CD14-positive monocyte (primary cell): ENCODE measurements at regions not wholly inside any gene's neighbourhood (a gene's known extent, or its start where the extent isn't known, plus 50 kb on each side); places are given as distances from the start of the nearest gene placed in this dataset.

ENCODE experiments used
- DNase-seq, 3 donors: peaks; one replicate each; pipeline ENCODE4 v3.0.0-alpha.2; 2011 to 2022
- H2AFZ ChIP-seq: 2 replicates; pipeline ENCODE4 v1.6.0; 2012; ENCODE audit warnings: mild to moderate bottlenecking, low read depth, low read length, inconsistent platforms; ENCODE audit not compliant: insufficient read depth, poor library complexity, severe bottlenecking
- H3K27ac ChIP-seq, 2 donors: 1 replicate in 1 of 2; 2 replicates in 1 of 2; pipeline ENCODE4 v1.5.1; 2012 to 2013; ENCODE audit warnings: low read length in 2 of 2, control low read depth in 1 of 2, inconsistent platforms in 1 of 2, low read depth in 1 of 2, mild to moderate bottlenecking in 1 of 2
- H3K27me3 ChIP-seq, 2 donors: one replicate each; pipeline versions ENCODE4 v1.6.0 to v1.6.1; 2011 to 2013; ENCODE audit warnings: low read length in 2 of 2; ENCODE audit not compliant: control insufficient read depth in 2 of 2, insufficient read depth in 2 of 2
- H3K36me3 ChIP-seq, 2 donors: replicated peaks in 1 of 2; 1 replicate in 1 of 2; 2 replicates in 1 of 2; pipeline versions ENCODE4 v1.5.1 to v1.6.1; 2012 to 2013; ENCODE audit warnings: low read length in 2 of 2, control low read depth in 1 of 2, inconsistent platforms in 1 of 2, mild to moderate bottlenecking in 1 of 2; ENCODE audit not compliant: insufficient read depth in 2 of 2, control insufficient read depth in 1 of 2
- H3K4me1 ChIP-seq, 2 donors: 1 replicate in 1 of 2; 2 replicates in 1 of 2; pipeline versions ENCODE4 v1.5.1 to v1.6.1; 2012 to 2013; ENCODE audit warnings: low read length in 2 of 2, control low read depth in 1 of 2, inconsistent platforms in 1 of 2, mild to moderate bottlenecking in 1 of 2, moderate library complexity in 1 of 2; ENCODE audit not compliant: insufficient read depth in 2 of 2, control insufficient read depth in 1 of 2
- H3K4me2 ChIP-seq: replicated peaks from 2 replicates; pipeline ENCODE3; 2012; ENCODE audit warnings: low read length, moderate library complexity, mild to moderate bottlenecking; ENCODE audit not compliant: poor library complexity, severe bottlenecking; ENCODE audit errors: extremely low read depth
- H3K4me3 ChIP-seq, 3 experiments: fragments of 200-600 bp in 1 of 3; sonication (generic) in 1 of 3; replicated peaks in 1 of 3; 1 replicate in 2 of 3; 2 replicates in 1 of 3; pipeline ENCODE4 v1.5.1; 2011 to 2013; ENCODE audit warnings: low read length in 3 of 3, mild to moderate bottlenecking in 3 of 3, control low read depth in 2 of 3, low read depth in 2 of 3, inconsistent platforms in 1 of 3, moderate library complexity in 1 of 3
- H3K79me2 ChIP-seq: 2 replicates; pipeline ENCODE4 v1.6.0; 2012; ENCODE audit warnings: mild to moderate bottlenecking, control low read depth, inconsistent platforms, low read length, moderate library complexity; ENCODE audit not compliant: insufficient read depth
- H3K9ac ChIP-seq: 2 replicates; pipeline ENCODE4 v1.6.0; 2017; ENCODE audit warnings: low read length, mild to moderate bottlenecking; ENCODE audit not compliant: insufficient read depth, poor library complexity, severe bottlenecking
- H3K9me3 ChIP-seq, 2 donors: replicated peaks in 1 of 2; 1 replicate in 1 of 2; 2 replicates in 1 of 2; pipeline versions ENCODE4 v1.5.1 to v1.6.1; 2012 to 2013; ENCODE audit warnings: low read length in 2 of 2, control low read depth in 1 of 2; ENCODE audit not compliant: control insufficient read depth in 1 of 2, insufficient read depth in 1 of 2
- H4K20me1 ChIP-seq: 2 replicates; pipeline ENCODE4 v1.6.0; 2012; ENCODE audit warnings: mild to moderate bottlenecking, low read length, control low read depth, moderate library complexity; ENCODE audit not compliant: insufficient read depth
- H3K27ac Mint-ChIP-seq, 7 donors: one replicate each; pipeline ENCODE4 v1.8.0; 2020; ENCODE audit warnings: mild to moderate bottlenecking in 7 of 7, mixed read lengths in 7 of 7, moderate library complexity in 6 of 7, inconsistent platforms in 2 of 7
- H3K27me3 Mint-ChIP-seq, 3 donors: one replicate each; pipeline ENCODE4 v1.8.0; 2021 to 2022; ENCODE audit warnings: low read depth in 3 of 3, mild to moderate bottlenecking in 3 of 3, mixed read lengths in 3 of 3, moderate library complexity in 3 of 3, inconsistent platforms in 1 of 3
- H3K36me3 Mint-ChIP-seq, 2 donors: one replicate each; pipeline ENCODE4 v1.8.0; 2020; ENCODE audit warnings: mixed read lengths in 2 of 2, inconsistent platforms in 1 of 2, mild to moderate bottlenecking in 1 of 2
- H3K4me1 Mint-ChIP-seq: one replicate; pipeline ENCODE4 v1.8.0; 2020; ENCODE audit warnings: mild to moderate bottlenecking, mixed read lengths
- H3K4me3 Mint-ChIP-seq, 2 donors: one replicate each; pipeline ENCODE4 v1.8.0; 2020; ENCODE audit warnings: mild to moderate bottlenecking in 2 of 2, mixed read lengths in 2 of 2, moderate library complexity in 1 of 2
- H3K9me3 Mint-ChIP-seq, 7 donors: one replicate each; pipeline ENCODE4 v1.8.0; 2020 to 2022; ENCODE audit warnings: mixed read lengths in 7 of 7, mild to moderate bottlenecking in 6 of 7, moderate library complexity in 6 of 7, inconsistent platforms in 2 of 7
- WGBS: methylation state at CpG from one replicate; pipeline ENCODE4 v1.1.5; 2013; ENCODE audit warnings: missing lambda C conversion rate; ENCODE audit not compliant: insufficient coverage; 5-methylcytosine and 5-hydroxymethylcytosine counted together
- intact Hi-C, 2 donors: fragments of 100-400 bp; cut with micrococcal nuclease; formaldehyde crosslinking; loops; one replicate each; pipeline versions ENCODE4 v1.15.0 to v1.15.1; 2023
- TF ChIP-seq, protein P1 (sequence below): fragments of 200-600 bp; IDR thresholded peaks from one replicate; pipeline ENCODE4 v1.8.0; 2022; ENCODE audit warnings: antibody characterized with exemption, mild to moderate bottlenecking

DNA sequence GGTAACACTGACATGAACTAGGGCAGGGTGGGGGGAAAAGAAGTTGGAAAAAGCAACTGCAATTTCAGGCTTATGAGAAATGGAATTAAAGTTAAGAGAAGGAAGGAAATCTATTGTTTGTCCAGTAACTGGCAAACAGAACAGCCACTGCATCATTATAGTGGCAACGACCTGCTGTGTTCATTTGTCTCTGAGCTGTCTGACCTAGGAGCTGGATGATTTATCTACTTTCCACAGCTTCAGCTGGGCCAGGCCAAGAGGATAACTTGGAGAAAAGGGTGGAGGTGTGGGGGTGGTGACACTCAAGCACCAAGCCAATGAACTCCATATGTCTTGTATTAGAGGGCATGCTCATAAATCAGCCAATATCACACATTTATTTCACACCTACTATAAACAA lies 291.5 kb upstream of the KLHL29 start:
- peaks cover 0 to 5% (median 4%) of the 10 kb centered on the region in 7 donors for H3K9me3 Mint-ChIP-seq
- Histone ChIP-seq H3K27me3 (no peaks in the 10 kb centered on the region), H3K4me2 (no peak overlapping the region), H3K27ac (no peak overlapping the region), H3K4me1 (no peaks in the 10 kb centered on the region), H4K20me1 (no peaks in the 10 kb centered on the region), H3K9ac (no peak overlapping the region), H3K36me3 (no peaks in the 10 kb centered on the region), H3K4me3 (no peak overlapping the region), H3K79me2 (no peaks in the 10 kb centered on the region), H3K9me3 (peaks cover 8 to 14% of the 10 kb centered on the region in 2 donors), H2AFZ (no peak overlapping the region)
- DNase-seq, result no peak
- WGBS, result 40% methylated on average over 1 of the region's 1 CpG
- no peaks in the 10 kb centered on the region for H3K4me1 Mint-ChIP-seq
- TF ChIP-seq, protein P1, sequence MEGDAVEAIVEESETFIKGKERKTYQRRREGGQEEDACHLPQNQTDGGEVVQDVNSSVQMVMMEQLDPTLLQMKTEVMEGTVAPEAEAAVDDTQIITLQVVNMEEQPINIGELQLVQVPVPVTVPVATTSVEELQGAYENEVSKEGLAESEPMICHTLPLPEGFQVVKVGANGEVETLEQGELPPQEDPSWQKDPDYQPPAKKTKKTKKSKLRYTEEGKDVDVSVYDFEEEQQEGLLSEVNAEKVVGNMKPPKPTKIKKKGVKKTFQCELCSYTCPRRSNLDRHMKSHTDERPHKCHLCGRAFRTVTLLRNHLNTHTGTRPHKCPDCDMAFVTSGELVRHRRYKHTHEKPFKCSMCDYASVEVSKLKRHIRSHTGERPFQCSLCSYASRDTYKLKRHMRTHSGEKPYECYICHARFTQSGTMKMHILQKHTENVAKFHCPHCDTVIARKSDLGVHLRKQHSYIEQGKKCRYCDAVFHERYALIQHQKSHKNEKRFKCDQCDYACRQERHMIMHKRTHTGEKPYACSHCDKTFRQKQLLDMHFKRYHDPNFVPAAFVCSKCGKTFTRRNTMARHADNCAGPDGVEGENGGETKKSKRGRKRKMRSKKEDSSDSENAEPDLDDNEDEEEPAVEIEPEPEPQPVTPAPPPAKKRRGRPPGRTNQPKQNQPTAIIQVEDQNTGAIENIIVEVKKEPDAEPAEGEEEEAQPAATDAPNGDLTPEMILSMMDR, result no peak
- intact Hi-C loops, result no loop called here
- H3K4me3 Mint-ChIP-seq, result no peak overlapping the region
- H3K36me3 Mint-ChIP-seq, result no peaks in the 10 kb centered on the region
- no peak overlapping the region for H3K27ac Mint-ChIP-seq
- no peaks in the 10 kb centered on the region for H3K27me3 Mint-ChIP-seq

DNA sequence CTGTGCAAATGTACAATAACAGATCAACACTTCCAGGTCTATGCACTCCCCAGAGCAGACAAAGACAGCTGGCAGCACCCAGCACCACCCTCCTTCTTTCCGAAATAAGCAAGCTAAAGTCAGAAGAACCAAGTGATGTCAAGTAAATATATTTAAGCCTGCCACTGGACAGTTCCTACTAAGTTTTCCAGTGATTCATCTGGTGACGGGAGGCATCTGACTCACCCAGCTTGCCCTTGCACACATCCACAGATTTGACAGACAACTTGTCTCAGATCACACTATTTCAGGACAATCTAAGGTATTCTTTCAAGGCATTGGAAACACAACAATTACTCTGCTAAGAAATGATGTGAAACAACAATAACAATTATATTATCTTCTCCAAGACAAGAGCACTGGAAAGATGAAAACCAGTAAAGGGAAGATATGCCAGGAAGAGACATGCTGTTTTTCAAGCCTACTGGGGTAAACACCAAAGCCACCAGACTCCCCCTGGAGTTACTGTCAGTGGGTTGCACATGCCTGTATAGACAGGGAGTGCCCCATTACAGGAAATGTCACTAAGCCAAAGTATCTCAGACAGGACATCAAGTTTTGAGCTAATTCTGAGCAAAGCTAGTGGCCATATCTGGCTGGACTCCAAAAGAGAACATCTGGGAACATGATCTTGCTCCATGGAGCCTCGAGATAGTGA lies 287.9 kb upstream of the KLHL29 start:
- H3K36me3 Mint-ChIP-seq, result no peaks in the 10 kb centered on the region
- Histone ChIP-seq H3K4me2 (no peak overlapping the region), H3K27me3 (no peaks in the 10 kb centered on the region), H3K4me3 (no peak overlapping the region), H3K36me3 (no peaks in the 10 kb centered on the region), H3K9me3 (no peaks in the 10 kb centered on the region), H3K9ac (no peak overlapping the region), H4K20me1 (no peaks in the 10 kb centered on the region), H2AFZ (no peak overlapping the region), H3K79me2 (no peaks in the 10 kb centered on the region), H3K27ac (no peak overlapping the region), H3K4me1 (no peaks in the 10 kb centered on the region)
- TF ChIP-seq, protein P1, result no peak
- H3K4me1 Mint-ChIP-seq, result no peaks in the 10 kb centered on the region
- 57% methylated on average over 2 of the region's 3 CpGs for WGBS
- DNase-seq, result no peak
- H3K4me3 Mint-ChIP-seq, result no peak overlapping the region
- H3K27me3 Mint-ChIP-seq, result no peaks in the 10 kb centered on the region
- H3K9me3 Mint-ChIP-seq, result peaks cover 0 to 4% (median 2%) of the 10 kb centered on the region in 7 donors
- intact Hi-C loops, result no loop called here
- no peak overlapping the region for H3K27ac Mint-ChIP-seq
